ENCODE measurements at regions not wholly inside any gene's neighbourhood (a gene's known extent, or its start where the extent isn't known, plus 50 kb on each side); places are given as distances from the start of the nearest gene placed in this dataset.

DNA sequence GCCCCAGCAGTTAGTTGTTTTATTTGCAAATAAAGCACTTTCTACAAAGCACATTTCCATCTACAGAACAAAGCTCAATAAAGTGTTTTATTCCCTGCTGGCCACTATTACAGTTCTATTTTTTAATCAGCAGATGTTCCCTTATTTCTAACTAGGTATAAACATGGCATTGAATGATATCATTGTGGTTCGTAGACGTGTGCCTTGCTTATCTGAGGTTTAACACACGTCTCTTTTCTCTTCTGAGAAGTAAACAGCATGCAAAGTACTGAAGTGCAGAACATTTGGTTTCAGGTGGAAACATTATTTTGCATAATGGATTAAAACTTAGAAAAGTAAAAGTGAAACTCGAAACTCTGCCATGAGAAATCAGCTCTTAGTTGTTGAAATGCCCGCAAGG is 1989.3 kb upstream of the WWC1 start:
- no peak for TF ChIP-seq EZH2 (IDR thresholded peaks at IDR 0.05)
- TF ChIP-seq POLR2AphosphoS5 (IDR thresholded peaks at IDR 0.05; ENCODE audit: borderline replicate concordance, low read depth, low read length) = no peak
